Type B pancreatic cell (in vitro differentiated cells): ENCODE measurements at regions not wholly inside any gene's neighbourhood (a gene's known extent, or its start where the extent isn't known, plus 50 kb on each side); places are given as distances from the start of the nearest gene placed in this dataset.
"Not testable (repeated sequence)": the region's sequence is repeated elsewhere in the genome, so short reads cannot be mapped to it uniquely, and the experiment has no call there.

ENCODE experiments used
- DNase-seq: peaks from one replicate; pipeline ENCODE4 v3.0.0; 2021; ENCODE audit warnings: mixed read lengths; ENCODE audit not compliant: unreplicated experiment; ENCODE audit errors: extremely low spot score
- H3K27ac Mint-ChIP-seq: 2 replicates; pipeline ENCODE4 v1.8.0; 2021; ENCODE audit warnings: mild to moderate bottlenecking, mixed read lengths
- H3K27me3 Mint-ChIP-seq: 2 replicates; pipeline ENCODE4 v1.8.0; 2021; ENCODE audit warnings: mixed read lengths
- H3K36me3 Mint-ChIP-seq: 2 replicates; pipeline ENCODE4 v1.8.0; 2021; ENCODE audit warnings: mixed read lengths
- H3K4me1 Mint-ChIP-seq: one replicate; pipeline ENCODE4 v1.8.0; 2021; ENCODE audit warnings: mixed read lengths; ENCODE audit not compliant: unreplicated experiment
- H3K4me3 Mint-ChIP-seq: 2 replicates; pipeline ENCODE4 v1.8.0; 2021; ENCODE audit warnings: mild to moderate bottlenecking, mixed read lengths
- H3K9me3 Mint-ChIP-seq: 2 replicates; pipeline ENCODE4 v1.8.0; 2021; ENCODE audit warnings: mixed read lengths
- TF ChIP-seq, protein P1 (sequence below): fragments of 200-600 bp; sonication (generic); conservative IDR thresholded peaks from 2 replicates; pipeline ENCODE4 v1.5.0; 2021; ENCODE audit warnings: antibody characterized with exemption, mild to moderate bottlenecking

DNA sequence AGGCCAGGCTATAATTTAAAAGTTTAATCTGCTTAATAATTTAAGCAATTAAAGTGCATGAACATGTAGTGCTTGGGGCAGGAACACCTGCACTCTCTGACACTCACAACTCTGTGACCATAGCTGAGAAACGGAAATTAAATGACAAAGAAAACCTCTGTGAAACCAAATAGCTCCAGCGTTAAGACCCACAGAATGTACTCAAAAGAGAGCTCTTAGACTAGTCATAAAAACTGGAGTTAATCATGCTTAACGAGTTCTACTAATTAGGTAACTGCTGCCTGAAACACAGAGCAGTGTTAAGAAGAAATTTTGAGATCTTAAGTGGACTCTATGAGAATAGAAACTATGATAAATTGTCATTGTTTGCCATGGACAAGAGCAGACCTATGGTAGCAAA, 174.4 kb upstream of the SPIN4 start:
- Mint-ChIP-seq H3K9me3 (peaks cover 5% of the 10 kb centered on the region), H3K27ac (no peak overlapping the region), H3K27me3 (no peaks in the 10 kb centered on the region), H3K36me3 (no peaks in the 10 kb centered on the region), H3K4me3 (no peak overlapping the region), H3K4me1 (no peaks in the 10 kb centered on the region)
- TF ChIP-seq, protein P1, sequence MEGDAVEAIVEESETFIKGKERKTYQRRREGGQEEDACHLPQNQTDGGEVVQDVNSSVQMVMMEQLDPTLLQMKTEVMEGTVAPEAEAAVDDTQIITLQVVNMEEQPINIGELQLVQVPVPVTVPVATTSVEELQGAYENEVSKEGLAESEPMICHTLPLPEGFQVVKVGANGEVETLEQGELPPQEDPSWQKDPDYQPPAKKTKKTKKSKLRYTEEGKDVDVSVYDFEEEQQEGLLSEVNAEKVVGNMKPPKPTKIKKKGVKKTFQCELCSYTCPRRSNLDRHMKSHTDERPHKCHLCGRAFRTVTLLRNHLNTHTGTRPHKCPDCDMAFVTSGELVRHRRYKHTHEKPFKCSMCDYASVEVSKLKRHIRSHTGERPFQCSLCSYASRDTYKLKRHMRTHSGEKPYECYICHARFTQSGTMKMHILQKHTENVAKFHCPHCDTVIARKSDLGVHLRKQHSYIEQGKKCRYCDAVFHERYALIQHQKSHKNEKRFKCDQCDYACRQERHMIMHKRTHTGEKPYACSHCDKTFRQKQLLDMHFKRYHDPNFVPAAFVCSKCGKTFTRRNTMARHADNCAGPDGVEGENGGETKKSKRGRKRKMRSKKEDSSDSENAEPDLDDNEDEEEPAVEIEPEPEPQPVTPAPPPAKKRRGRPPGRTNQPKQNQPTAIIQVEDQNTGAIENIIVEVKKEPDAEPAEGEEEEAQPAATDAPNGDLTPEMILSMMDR, result no peak
- DNase-seq, result no peak

DNA sequence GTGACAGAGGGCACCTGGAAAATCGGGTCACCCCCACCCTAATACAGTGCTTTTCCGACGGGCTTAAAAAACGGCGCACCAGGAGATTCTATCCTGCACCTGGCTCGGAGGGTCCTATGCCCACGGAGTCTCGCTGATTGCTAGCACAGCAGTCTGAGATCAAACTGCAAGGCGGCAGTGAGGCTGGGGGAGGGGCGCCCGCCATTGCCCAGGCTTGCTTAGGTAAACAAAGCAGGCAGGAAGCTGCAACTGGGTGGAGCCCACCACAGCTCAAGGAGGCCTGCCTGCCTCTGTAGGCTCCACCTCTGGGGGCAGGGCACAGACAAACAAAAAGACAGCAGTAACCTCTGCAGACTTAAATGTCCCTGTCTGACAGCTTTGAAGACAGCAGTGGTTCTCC, 168.2 kb upstream of the SPIN4 start:
- not testable (repeated sequence) for H3K36me3 Mint-ChIP-seq, DNase-seq, H3K9me3 Mint-ChIP-seq, H3K4me1 Mint-ChIP-seq, H3K27ac Mint-ChIP-seq, H3K4me3 Mint-ChIP-seq, H3K27me3 Mint-ChIP-seq

- Mint-ChIP-seq H3K9me3 (no peaks in the 10 kb centered on the region), H3K4me1 (no peaks in the 10 kb centered on the region), H3K36me3 (no peaks in the 10 kb centered on the region), H3K27ac (no peak overlapping the region), H3K4me3 (no peak overlapping the region), H3K27me3 (no peaks in the 10 kb centered on the region)
- TF ChIP-seq, protein P1, result no peak
- no peak for DNase-seq
Measured at GRCh38 chrX:63514569-63515080, 163.5 kb upstream of the SPIN4 start.

- Mint-ChIP-seq H3K27me3 (no peaks in the 10 kb centered on the region), H3K9me3 (no peaks in the 10 kb centered on the region), H3K36me3 (no peaks in the 10 kb centered on the region), H3K4me1 (no peaks in the 10 kb centered on the region), H3K4me3 (no peak overlapping the region), H3K27ac (no peak overlapping the region)
- DNase-seq, result no peak
- TF ChIP-seq, protein P1, result no peak
Measured at GRCh38 chrX:63513825-63514568, 162.9 kb upstream of the SPIN4 start.

DNA sequence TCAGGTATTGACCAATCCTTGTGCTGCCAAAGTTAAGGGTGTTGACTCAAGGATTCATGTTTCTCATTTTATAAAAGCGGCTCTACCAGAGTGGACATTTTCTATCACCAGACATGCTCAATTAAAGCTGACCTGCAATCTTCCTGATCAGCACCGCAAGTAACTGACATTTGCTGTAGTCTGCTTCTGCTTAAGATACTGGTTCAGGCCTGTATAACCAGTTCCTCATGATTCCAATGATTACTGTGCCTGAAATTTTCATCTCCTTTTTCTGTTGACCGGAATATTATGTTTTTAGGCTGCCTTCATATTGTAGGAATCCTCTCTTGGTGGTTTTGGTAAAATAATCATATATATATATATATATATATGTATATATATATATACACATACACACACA, 160.2 kb upstream of the SPIN4 start:
- Mint-ChIP-seq H3K9me3 (no peaks in the 10 kb centered on the region), H3K4me3 (no peak overlapping the region), H3K4me1 (no peaks in the 10 kb centered on the region), H3K36me3 (no peaks in the 10 kb centered on the region), H3K27me3 (no peaks in the 10 kb centered on the region), H3K27ac (no peak overlapping the region)
- no peak for DNase-seq
- TF ChIP-seq, protein P1, result no peak

DNA sequence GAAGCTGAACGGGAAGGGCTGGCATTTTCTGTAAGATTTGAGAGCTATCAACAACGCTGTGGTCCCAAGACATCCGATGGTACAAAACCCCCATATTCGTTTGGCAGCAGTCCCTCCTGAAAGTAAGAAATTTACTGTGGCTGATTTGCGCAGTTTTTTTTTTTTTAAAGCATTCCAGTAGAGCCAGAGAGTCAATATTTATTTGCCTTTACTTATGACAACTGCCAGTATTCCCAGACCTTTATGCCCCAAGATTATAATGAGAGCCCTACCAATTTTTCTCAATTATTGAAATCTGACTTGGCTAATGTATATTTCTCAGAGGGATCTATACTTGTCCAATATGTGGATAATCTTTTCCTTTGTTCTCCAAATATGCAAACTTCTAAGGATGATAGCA, 157.5 kb upstream of the SPIN4 start:
- Mint-ChIP-seq H3K9me3 (no peaks in the 10 kb centered on the region), H3K27me3 (no peaks in the 10 kb centered on the region), H3K27ac (no peak overlapping the region), H3K4me1 (peaks cover 2% of the 10 kb centered on the region), H3K4me3 (no peak overlapping the region), H3K36me3 (no peaks in the 10 kb centered on the region)
- TF ChIP-seq, protein P1, result no peak
- no peak for DNase-seq
